ENCODE measurements at regions not wholly inside any gene's neighbourhood (a gene's known extent, or its start where the extent isn't known, plus 50 kb on each side); places are given as distances from the start of the nearest gene placed in this dataset.

- no peak overlapping the region for H3K27ac ChIP-seq
- no peaks in the 10 kb centered on the region for H3K36me3 ChIP-seq
- TF ChIP-seq CTCF (IDR thresholded peaks at IDR 0.05) = no peak
- no peaks in the 10 kb centered on the region for H3K4me1 ChIP-seq
- H3K4me3 ChIP-seq = no peak overlapping the region
- H3K27me3 ChIP-seq = no peaks in the 10 kb centered on the region
- intact Hi-C loops (cut with DNase I) = no loop called here
- no peak for DNase-seq (ENCODE audit: low spot score in 2 of 2)
- no peaks in the 10 kb centered on the region for H3K9me3 ChIP-seq
Observed at GRCh38 chr17:55909776-55910175, 158.9 kb downstream of the PCTP start.

- no peak for DNase-seq (ENCODE audit: low spot score in 2 of 2)
- no peak for TF ChIP-seq CTCF (IDR thresholded peaks at IDR 0.05)
- no peaks in the 10 kb centered on the region for H3K36me3 ChIP-seq
- H3K4me3 ChIP-seq = no peak overlapping the region
- no peaks in the 10 kb centered on the region for H3K9me3 ChIP-seq
- intact Hi-C loops (cut with DNase I) = no loop called here
- no peaks in the 10 kb centered on the region for H3K27me3 ChIP-seq
- H3K27ac ChIP-seq = no peak overlapping the region
- no peaks in the 10 kb centered on the region for H3K4me1 ChIP-seq
Observed at GRCh38 chr17:55911186-55911585, 160.3 kb downstream of the PCTP start.

- H3K4me3 ChIP-seq = no peak overlapping the region
- no peaks in the 10 kb centered on the region for H3K4me1 ChIP-seq
- no peak for TF ChIP-seq CTCF (IDR thresholded peaks at IDR 0.05)
- DNase-seq (ENCODE audit: low spot score in 2 of 2) = no peak
- no peak overlapping the region for H3K27ac ChIP-seq
- H3K27me3 ChIP-seq = no peaks in the 10 kb centered on the region
- no peaks in the 10 kb centered on the region for H3K9me3 ChIP-seq
- no peaks in the 10 kb centered on the region for H3K36me3 ChIP-seq
- intact Hi-C loops (cut with DNase I) = no loop called here
Observed at GRCh38 chr17:55925440-55925839, 174.6 kb downstream of the PCTP start.

GRCh38 chr17:55926276-55926990 lies 175.6 kb downstream of the PCTP start:
- Histone ChIP-seq H3K36me3 (no peaks in the 10 kb centered on the region), H3K9me3 (no peaks in the 10 kb centered on the region), H3K4me3 (no peak overlapping the region), H3K27me3 (no peaks in the 10 kb centered on the region), H3K4me1 (no peaks in the 10 kb centered on the region), H3K27ac (no peak overlapping the region)
- TF ChIP-seq CTCF (IDR thresholded peaks at IDR 0.05) = no peak
- no peak for DNase-seq (ENCODE audit: low spot score in 2 of 2)
- intact Hi-C loops (cut with DNase I) = no loop called here

GRCh38 chr17:55930291-55930809 lies 179.5 kb downstream of the PCTP start:
- Histone ChIP-seq H3K36me3 (no peaks in the 10 kb centered on the region), H3K4me3 (no peak overlapping the region), H3K27ac (no peak overlapping the region), H3K9me3 (no peaks in the 10 kb centered on the region), H3K4me1 (no peaks in the 10 kb centered on the region), H3K27me3 (no peaks in the 10 kb centered on the region)
- TF ChIP-seq CTCF (IDR thresholded peaks at IDR 0.05) = no peak
- no peak for DNase-seq (ENCODE audit: low spot score in 2 of 2)
- intact Hi-C loops (cut with DNase I) = no loop called here

All from ascending aorta (tissue), 2 donors.